G401 (cell line): ENCODE measurements at regions not wholly inside any gene's neighbourhood (a gene's known extent, or its start where the extent isn't known, plus 50 kb on each side); places are given as distances from the start of the nearest gene placed in this dataset.

Experiments used
- DNase-seq: peaks from one replicate; pipeline ENCODE4 v3.0.0-alpha.2; 2015; ENCODE audit warnings: low spot score
- in situ Hi-C: cut with HindIII; loops from 2 replicates; pipeline ENCODE4 v1.10.0; 2016; ENCODE audit warnings: low sequenced_read_pairs, mixed read lengths

GRCh38 chr12:13627536-13627935, 353.9 kb downstream of the GRIN2B start:
- in situ Hi-C loops: no loop called here
- DNase-seq: peak; percentile 57

GRCh38 chr12:13613297-13613696, 368.1 kb downstream of the GRIN2B start:
- in situ Hi-C loops: no loop called here
- DNase-seq: no peak

- in situ Hi-C loops: no loop called here
- DNase-seq: no peak
Observed at GRCh38 chr12:13609894-13610679, 371.3 kb downstream of the GRIN2B start.

- in situ Hi-C loops: no loop called here
- no peak for DNase-seq
Observed at GRCh38 chr12:13606290-13606689, 375.1 kb downstream of the GRIN2B start.

GRCh38 chr12:13603953-13604352, 377.4 kb downstream of the GRIN2B start:
- in situ Hi-C loops: no loop called here

GRCh38 chr12:13602172-13602571, 379.2 kb downstream of the GRIN2B start:
- in situ Hi-C loops: no loop called here
- DNase-seq: peak; percentile 77

More at GRCh38 chr12:13603953-13604352, 377.4 kb downstream of the GRIN2B start:
- no peak for DNase-seq

- in situ Hi-C loops: no loop called here
- no peak for DNase-seq
Observed at GRCh38 chr12:13599176-13599575, 382.2 kb downstream of the GRIN2B start.

- no peak for DNase-seq
Observed at GRCh38 chr12:13597837-13598236, 383.6 kb downstream of the GRIN2B start.

GRCh38 chr12:13597166-13597565, 384.2 kb downstream of the GRIN2B start:
- in situ Hi-C loops: no loop called here
- no peak for DNase-seq

More at GRCh38 chr12:13597837-13598236, 383.6 kb downstream of the GRIN2B start:
- in situ Hi-C loops: no loop called here

GRCh38 chr12:13596714-13597113, 384.7 kb downstream of the GRIN2B start:
- in situ Hi-C loops: no loop called here
- no peak for DNase-seq

- no peak for DNase-seq
- in situ Hi-C loops: no loop called here
Observed at GRCh38 chr12:13595536-13596443, 385.6 kb downstream of the GRIN2B start.

- no peak for DNase-seq
- in situ Hi-C loops: no loop called here
Observed at GRCh38 chr12:13594731-13595514, 386.5 kb downstream of the GRIN2B start.

GRCh38 chr12:13592063-13592942, 389.1 kb downstream of the GRIN2B start:
- in situ Hi-C loops: no loop called here
- no peak for DNase-seq

- in situ Hi-C loops: no loop called here
- DNase-seq: no peak
Observed at GRCh38 chr12:13591488-13591887, 389.9 kb downstream of the GRIN2B start.

- in situ Hi-C loops: no loop called here
- DNase-seq: no peak
Observed at GRCh38 chr12:13591059-13591458, 390.3 kb downstream of the GRIN2B start.

- in situ Hi-C loops: no loop called here
Observed at GRCh38 chr12:13588574-13588973, 392.0 kb downstream of the EMP1 start.

GRCh38 chr12:13587721-13588390, 391.3 kb downstream of the EMP1 start:
- in situ Hi-C loops: no loop called here
- no peak for DNase-seq

More at GRCh38 chr12:13588574-13588973, 392.0 kb downstream of the EMP1 start:
- DNase-seq: no peak

- DNase-seq: no peak
- in situ Hi-C loops: no loop called here
Observed at GRCh38 chr12:13586361-13586760, 389.8 kb downstream of the EMP1 start.
